ENCODE measurements at regions not wholly inside any gene's neighbourhood (a gene's known extent, or its start where the extent isn't known, plus 50 kb on each side); places are given as distances from the start of the nearest gene placed in this dataset.

DNA sequence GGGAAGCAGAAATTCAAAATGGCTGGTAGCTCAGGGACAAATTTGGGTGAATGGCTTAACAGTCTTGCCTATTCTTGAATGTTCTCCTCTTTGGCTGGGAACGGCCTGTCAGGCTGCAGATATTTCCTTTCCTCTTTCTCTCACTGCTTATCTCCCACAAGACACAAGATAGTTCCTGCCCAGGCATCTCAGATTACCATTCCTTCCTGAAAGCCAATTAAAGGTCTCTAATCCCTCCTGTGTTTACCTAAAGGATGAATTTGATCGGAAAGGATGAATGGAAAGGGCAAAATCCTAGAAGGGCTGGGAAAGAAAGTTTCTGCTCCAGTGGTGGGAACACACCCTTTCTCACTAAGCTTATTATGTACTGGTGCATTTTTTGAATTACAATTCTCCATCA, 95.9 kb upstream of the JAG1 start:
- no peak overlapping the region for H3K27ac ChIP-seq (ENCODE audit: low read depth, low read length)
- H3K4me3 ChIP-seq (ENCODE audit: low read length in 3 of 3): no peak overlapping the region
- H3K36me3 ChIP-seq (ENCODE audit: control insufficient read depth in 3 of 3, insufficient read depth in 3 of 3, low read length in 3 of 3): no peaks in the 10 kb centered on the region
- no peak overlapping the region for H3K9ac ChIP-seq (ENCODE audit: low read depth in 1 of 3, low read length in 3 of 3)
- no peaks in the 10 kb centered on the region for H3K27me3 ChIP-seq (ENCODE audit: control insufficient read depth in 3 of 3, insufficient read depth in 3 of 3, low read length in 3 of 3)
- no peaks in the 10 kb centered on the region for H3K4me1 ChIP-seq (ENCODE audit: control insufficient read depth in 3 of 3, insufficient read depth in 3 of 3, low read length in 3 of 3)
- no peaks in the 10 kb centered on the region for H3K9me3 ChIP-seq (ENCODE audit: control insufficient read depth in 3 of 3, low read length in 3 of 3)

- Histone ChIP-seq H3K27me3 (ENCODE audit: control insufficient read depth in 3 of 3, insufficient read depth in 3 of 3, low read length in 3 of 3) (no peaks in the 10 kb centered on the region), H3K4me1 (ENCODE audit: control insufficient read depth in 3 of 3, insufficient read depth in 3 of 3, low read length in 3 of 3) (no peaks in the 10 kb centered on the region), H3K36me3 (ENCODE audit: control insufficient read depth in 3 of 3, insufficient read depth in 3 of 3, low read length in 3 of 3) (no peaks in the 10 kb centered on the region), H3K9ac (ENCODE audit: low read depth in 1 of 3, low read length in 3 of 3) (no peak overlapping the region), H3K27ac (ENCODE audit: low read depth, low read length) (no peak overlapping the region), H3K4me3 (ENCODE audit: low read length in 3 of 3) (no peak overlapping the region), H3K9me3 (ENCODE audit: control insufficient read depth in 3 of 3, low read length in 3 of 3) (no peaks in the 10 kb centered on the region)
Observed at GRCh38 chr20:10770753-10771152, 97.0 kb upstream of the JAG1 start.

DNA sequence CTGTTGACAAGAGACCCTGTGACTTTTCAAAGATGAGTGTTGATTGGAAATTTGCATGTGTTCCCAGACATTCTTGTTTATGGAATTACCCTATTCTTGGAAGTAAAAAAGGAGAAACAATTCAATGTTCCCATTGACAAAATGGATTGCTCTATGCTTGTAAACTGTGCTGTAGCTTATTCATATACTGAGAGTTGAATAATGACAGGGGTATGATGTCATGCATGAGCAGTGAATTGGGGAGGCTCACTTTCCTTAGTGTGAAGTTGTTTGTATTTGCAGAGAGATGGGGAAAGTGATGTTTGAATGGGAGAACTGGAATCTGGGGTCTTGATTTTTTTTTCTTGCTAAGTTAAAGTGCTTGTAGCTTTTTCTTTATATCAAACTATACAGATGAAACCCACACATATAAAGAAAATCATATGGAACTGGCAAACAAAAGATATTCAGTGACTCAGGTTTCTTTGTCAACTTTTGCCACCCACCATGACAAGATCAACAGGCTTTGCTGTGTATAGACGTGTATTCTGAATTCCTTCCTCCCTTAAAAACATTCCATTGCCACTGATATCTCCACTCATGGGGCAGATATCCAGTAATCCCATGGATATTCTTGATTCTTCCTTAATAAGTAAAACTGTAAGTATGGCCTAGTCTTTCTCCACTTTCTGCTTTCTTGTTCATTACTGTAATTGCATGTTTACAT, 97.8 kb upstream of the JAG1 start:
- Histone ChIP-seq H3K36me3 (ENCODE audit: control insufficient read depth in 3 of 3, insufficient read depth in 3 of 3, low read length in 3 of 3) (no peaks in the 10 kb centered on the region), H3K4me1 (ENCODE audit: control insufficient read depth in 3 of 3, insufficient read depth in 3 of 3, low read length in 3 of 3) (no peaks in the 10 kb centered on the region), H3K9me3 (ENCODE audit: control insufficient read depth in 3 of 3, low read length in 3 of 3) (no peaks in the 10 kb centered on the region), H3K4me3 (ENCODE audit: low read length in 3 of 3) (no peak overlapping the region), H3K27me3 (ENCODE audit: control insufficient read depth in 3 of 3, insufficient read depth in 3 of 3, low read length in 3 of 3) (no peaks in the 10 kb centered on the region), H3K27ac (ENCODE audit: low read depth, low read length) (no peak overlapping the region), H3K9ac (ENCODE audit: low read depth in 1 of 3, low read length in 3 of 3) (no peak overlapping the region)

DNA sequence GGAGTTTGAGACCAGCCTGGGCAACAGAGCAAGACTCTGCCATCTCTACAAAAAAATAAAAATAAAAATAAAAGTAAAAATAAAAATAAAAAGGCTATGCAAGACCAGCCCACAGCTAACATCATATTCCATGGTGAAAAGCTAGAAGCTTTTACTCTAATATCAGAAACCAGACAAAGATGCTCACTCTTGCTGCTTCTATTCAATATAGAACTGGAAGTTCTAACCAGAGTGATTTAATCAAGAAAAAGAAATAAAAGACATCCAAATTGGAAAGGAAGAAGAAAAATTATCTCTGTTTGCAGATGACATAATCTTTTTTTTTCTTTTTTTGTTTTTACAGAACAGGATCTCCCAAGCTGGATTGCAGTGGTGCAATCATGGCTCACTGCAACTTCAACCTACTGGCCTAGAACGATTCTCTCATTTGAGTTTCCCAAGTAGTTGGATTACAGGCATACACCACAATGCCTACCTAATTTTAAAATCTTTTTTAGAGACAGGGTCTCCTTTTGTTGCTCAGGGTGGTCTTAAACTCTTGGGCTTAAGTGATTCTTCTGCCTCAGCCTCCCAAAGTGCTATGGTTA, 100.7 kb upstream of the JAG1 start:
- no peaks in the 10 kb centered on the region for H3K4me1 ChIP-seq (ENCODE audit: control insufficient read depth in 3 of 3, insufficient read depth in 3 of 3, low read length in 3 of 3)
- H3K9me3 ChIP-seq (ENCODE audit: control insufficient read depth in 3 of 3, low read length in 3 of 3): no peaks in the 10 kb centered on the region
- no peak overlapping the region for H3K4me3 ChIP-seq (ENCODE audit: low read length in 3 of 3)
- no peak overlapping the region for H3K9ac ChIP-seq (ENCODE audit: low read depth in 1 of 3, low read length in 3 of 3)
- no peak overlapping the region for H3K27ac ChIP-seq (ENCODE audit: low read depth, low read length)
- H3K27me3 ChIP-seq (ENCODE audit: control insufficient read depth in 3 of 3, insufficient read depth in 3 of 3, low read length in 3 of 3): no peaks in the 10 kb centered on the region
- H3K36me3 ChIP-seq (ENCODE audit: control insufficient read depth in 3 of 3, insufficient read depth in 3 of 3, low read length in 3 of 3): no peaks in the 10 kb centered on the region

DNA sequence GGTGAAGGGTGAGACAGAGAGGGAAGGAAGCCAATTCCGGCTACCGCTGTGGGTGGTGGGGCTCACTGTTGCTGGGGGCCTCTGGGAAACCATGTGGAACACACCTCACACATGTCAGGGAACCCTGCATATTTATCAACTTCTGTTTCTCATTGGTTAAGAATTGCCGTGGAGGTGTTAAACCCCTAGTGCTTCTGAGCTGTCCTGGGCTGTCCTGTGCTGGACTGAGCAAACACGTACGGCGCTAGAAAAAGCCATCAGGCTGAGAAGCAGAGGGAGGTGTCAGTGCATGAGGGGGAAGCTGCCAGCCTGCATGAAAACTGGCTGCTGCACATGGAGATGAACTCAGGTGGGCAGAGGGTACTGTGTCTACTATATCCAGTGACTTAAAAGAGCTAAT, 103.9 kb upstream of the JAG1 start:
- no peak overlapping the region for H3K27ac ChIP-seq (ENCODE audit: low read depth, low read length)
- no peaks in the 10 kb centered on the region for H3K36me3 ChIP-seq (ENCODE audit: control insufficient read depth in 3 of 3, insufficient read depth in 3 of 3, low read length in 3 of 3)
- no peak overlapping the region for H3K4me3 ChIP-seq (ENCODE audit: low read length in 3 of 3)
- peaks cover 3 to 4% (median 4%) of the 10 kb centered on the region in 3 donors for H3K4me1 ChIP-seq (ENCODE audit: control insufficient read depth in 3 of 3, insufficient read depth in 3 of 3, low read length in 3 of 3)
- no peaks in the 10 kb centered on the region for H3K27me3 ChIP-seq (ENCODE audit: control insufficient read depth in 3 of 3, insufficient read depth in 3 of 3, low read length in 3 of 3)
- H3K9ac ChIP-seq (ENCODE audit: low read depth in 1 of 3, low read length in 3 of 3): no peak overlapping the region
- H3K9me3 ChIP-seq (ENCODE audit: control insufficient read depth in 3 of 3, low read length in 3 of 3): no peaks in the 10 kb centered on the region

DNA sequence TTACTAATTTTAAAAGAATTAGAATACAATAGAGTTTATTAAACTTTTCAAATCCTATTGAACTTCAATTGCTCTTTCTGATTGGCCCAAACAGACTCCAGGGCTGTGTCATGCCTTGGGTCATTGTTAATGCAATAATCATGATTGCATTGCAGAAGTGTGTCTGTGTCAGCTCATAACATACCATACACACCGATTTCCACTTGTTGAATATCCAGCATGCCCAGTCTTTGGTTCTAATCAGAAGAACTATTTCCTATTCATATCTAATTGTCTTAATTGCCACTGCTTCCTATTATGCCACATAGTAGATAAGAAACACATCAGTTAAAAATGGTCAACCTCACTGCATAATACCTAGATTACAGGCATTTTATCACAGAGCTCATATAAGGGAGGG, 106.1 kb upstream of the JAG1 start:
- H3K4me1 ChIP-seq (ENCODE audit: control insufficient read depth in 3 of 3, insufficient read depth in 3 of 3, low read length in 3 of 3): peaks cover 6 to 20% (median 15%) of the 10 kb centered on the region in 3 donors
- no peaks in the 10 kb centered on the region for H3K36me3 ChIP-seq (ENCODE audit: control insufficient read depth in 3 of 3, insufficient read depth in 3 of 3, low read length in 3 of 3)
- H3K27me3 ChIP-seq (ENCODE audit: control insufficient read depth in 3 of 3, insufficient read depth in 3 of 3, low read length in 3 of 3): no peaks in the 10 kb centered on the region
- no peak overlapping the region for H3K27ac ChIP-seq (ENCODE audit: low read depth, low read length)
- H3K9me3 ChIP-seq (ENCODE audit: control insufficient read depth in 3 of 3, low read length in 3 of 3): no peaks in the 10 kb centered on the region
- no peak overlapping the region for H3K4me3 ChIP-seq (ENCODE audit: low read length in 3 of 3)
- H3K9ac ChIP-seq (ENCODE audit: low read depth in 1 of 3, low read length in 3 of 3): no peak overlapping the region

- Histone ChIP-seq H3K27me3 (ENCODE audit: control insufficient read depth in 3 of 3, insufficient read depth in 3 of 3, low read length in 3 of 3) (no peaks in the 10 kb centered on the region), H3K36me3 (ENCODE audit: control insufficient read depth in 3 of 3, insufficient read depth in 3 of 3, low read length in 3 of 3) (no peaks in the 10 kb centered on the region), H3K9ac (ENCODE audit: low read depth in 1 of 3, low read length in 3 of 3) (no peak overlapping the region), H3K27ac (ENCODE audit: low read depth, low read length) (no peak overlapping the region), H3K9me3 (ENCODE audit: control insufficient read depth in 3 of 3, low read length in 3 of 3) (no peaks in the 10 kb centered on the region), H3K4me1 (ENCODE audit: control insufficient read depth in 3 of 3, insufficient read depth in 3 of 3, low read length in 3 of 3) (peaks cover 6 to 20% (median 15%) of the 10 kb centered on the region in 3 donors), H3K4me3 (ENCODE audit: low read length in 3 of 3) (no peak overlapping the region)
Observed at GRCh38 chr20:10780901-10781300, 107.1 kb upstream of the JAG1 start.

GRCh38 chr20:10781526-10781925, 107.7 kb upstream of the JAG1 start:
- no peaks in the 10 kb centered on the region for H3K36me3 ChIP-seq (ENCODE audit: control insufficient read depth in 3 of 3, insufficient read depth in 3 of 3, low read length in 3 of 3)
- H3K9ac ChIP-seq (ENCODE audit: low read depth in 1 of 3, low read length in 3 of 3): no peak overlapping the region
- no peaks in the 10 kb centered on the region for H3K9me3 ChIP-seq (ENCODE audit: control insufficient read depth in 3 of 3, low read length in 3 of 3)
- peaks cover 6 to 20% (median 15%) of the 10 kb centered on the region in 3 donors for H3K4me1 ChIP-seq (ENCODE audit: control insufficient read depth in 3 of 3, insufficient read depth in 3 of 3, low read length in 3 of 3)
- no peak overlapping the region for H3K27ac ChIP-seq (ENCODE audit: low read depth, low read length)
- no peaks in the 10 kb centered on the region for H3K27me3 ChIP-seq (ENCODE audit: control insufficient read depth in 3 of 3, insufficient read depth in 3 of 3, low read length in 3 of 3)
- no peak overlapping the region for H3K4me3 ChIP-seq (ENCODE audit: low read length in 3 of 3)

DNA sequence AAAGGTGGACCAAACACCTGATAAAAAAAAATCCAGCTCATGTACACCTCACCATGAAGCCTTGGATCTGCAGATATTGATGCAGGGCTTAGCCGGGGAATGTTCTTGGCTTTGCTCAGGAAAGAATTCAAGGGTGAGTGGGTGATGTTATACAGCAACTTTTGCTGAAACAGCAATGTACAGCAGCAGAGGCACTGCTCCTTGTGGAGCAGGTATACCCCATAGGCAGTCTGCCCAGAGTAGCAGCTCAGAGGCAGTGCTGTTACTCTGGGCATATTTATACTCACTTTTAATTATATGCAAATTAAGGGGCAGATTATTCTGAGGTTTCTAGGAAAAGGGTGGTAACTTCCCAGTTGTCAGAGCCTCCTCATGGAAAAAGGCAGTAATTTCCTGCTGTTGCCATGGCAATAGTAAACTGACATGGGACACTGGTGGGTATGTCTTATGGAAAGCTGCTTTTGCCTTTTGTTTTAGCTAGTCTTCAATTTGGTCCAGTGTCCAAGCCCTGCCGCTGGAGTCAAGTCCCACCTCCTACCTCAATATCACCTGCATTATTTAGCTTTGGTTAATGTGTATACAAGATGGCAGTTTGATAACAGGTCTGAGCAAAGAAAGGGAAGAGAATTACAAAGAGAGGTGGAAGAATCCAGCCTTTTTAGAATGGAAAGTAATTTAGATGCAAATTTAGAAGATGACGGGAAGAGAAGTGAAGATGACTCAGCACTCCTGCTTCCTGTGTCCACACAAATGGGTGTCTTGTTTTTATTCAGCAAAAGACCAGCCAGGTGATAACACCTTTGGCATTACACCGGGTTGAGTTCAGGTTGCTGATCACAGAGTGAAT, 110.1 kb upstream of the JAG1 start:
- Histone ChIP-seq H3K9ac (ENCODE audit: low read depth in 1 of 3, low read length in 3 of 3) (no peak overlapping the region), H3K27ac (ENCODE audit: low read depth, low read length) (no peak overlapping the region), H3K4me3 (ENCODE audit: low read length in 3 of 3) (no peak overlapping the region), H3K27me3 (ENCODE audit: control insufficient read depth in 3 of 3, insufficient read depth in 3 of 3, low read length in 3 of 3) (no peaks in the 10 kb centered on the region), H3K9me3 (ENCODE audit: control insufficient read depth in 3 of 3, low read length in 3 of 3) (no peaks in the 10 kb centered on the region), H3K36me3 (ENCODE audit: control insufficient read depth in 3 of 3, insufficient read depth in 3 of 3, low read length in 3 of 3) (no peaks in the 10 kb centered on the region), H3K4me1 (ENCODE audit: control insufficient read depth in 3 of 3, insufficient read depth in 3 of 3, low read length in 3 of 3) (peaks cover 6 to 20% (median 15%) of the 10 kb centered on the region in 3 donors)

Data from skeletal muscle tissue (tissue), 3 donors.